OCI-LY1 (cell line): ENCODE measurements at regions not wholly inside any gene's neighbourhood (a gene's known extent, or its start where the extent isn't known, plus 50 kb on each side); places are given as distances from the start of the nearest gene placed in this dataset.

ENCODE experiments used
- CTCF ChIP-seq: fragments of 200-600 bp; sonication (generic), shearing (Covaris generic); IDR thresholded peaks from 2 replicates; pipeline ENCODE4 v1.5.1; 2017; ENCODE audit warnings: mild to moderate bottlenecking, antibody characterized with exemption, low read length, moderate library complexity, mixed read lengths
- EZH2 ChIP-seq: fragments of 200-600 bp; sonication (generic), shearing (Covaris generic); IDR thresholded peaks from 2 replicates; pipeline ENCODE4 v1.8.0; 2017; ENCODE audit warnings: borderline replicate concordance, mixed run types, mild to moderate bottlenecking, antibody characterized with exemption, low read length, moderate library complexity, mixed read lengths

GRCh38 chr15:70361106-70361505 lies 263.4 kb upstream of the TLE3 start:
- TF ChIP-seq CTCF (no peak), EZH2 (no peak)
